ENCODE measurements at regions not wholly inside any gene's neighbourhood (a gene's known extent, or its start where the extent isn't known, plus 50 kb on each side); places are given as distances from the start of the nearest gene placed in this dataset.

DNA sequence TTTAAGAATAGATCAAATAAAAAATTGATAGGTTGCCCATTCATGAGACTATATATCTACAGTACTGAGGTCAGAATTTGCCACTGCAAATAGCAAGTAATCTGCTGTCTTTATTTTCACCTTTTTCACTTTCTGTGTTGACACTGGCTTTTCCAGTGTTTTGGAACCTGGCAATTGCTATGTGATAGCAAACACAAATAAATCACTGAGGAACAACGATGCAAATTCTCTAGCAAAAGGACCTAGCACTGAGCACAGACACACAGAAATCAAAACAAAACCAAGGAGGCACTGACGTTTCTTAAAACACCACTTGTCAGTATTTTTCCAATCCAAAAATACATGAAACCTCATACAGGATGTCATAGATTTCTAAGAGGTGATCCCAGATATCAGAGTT lies 210.7 kb downstream of the DHX15 start:
- TF ChIP-seq POLR2A (IDR thresholded peaks at IDR 0.05; ENCODE audit: low read length) (no peak), GATA1 (IDR thresholded peaks at IDR 0.05; ENCODE audit: low read depth, low read length) (no peak)
